MM.1S (cell line): ENCODE measurements at regions not wholly inside any gene's neighbourhood (a gene's known extent, or its start where the extent isn't known, plus 50 kb on each side); places are given as distances from the start of the nearest gene placed in this dataset.

Experiments
- DNase-seq: peaks from one replicate; pipeline ENCODE4 v3.0.0-alpha.2; 2015
- H2AFZ ChIP-seq: fragments of 300-600 bp; sonication (generic); 2 replicates; pipeline ENCODE4 v1.6.0; 2016; ENCODE audit warnings: antibody characterized with exemption, low read length
- H3F3A ChIP-seq: fragments of 300-600 bp; sonication (generic); 2 replicates; pipeline ENCODE4 v1.6.1; 2016; ENCODE audit warnings: mild to moderate bottlenecking, antibody characterized with exemption, low read length, moderate library complexity, mixed read lengths; ENCODE audit not compliant: insufficient read depth
- H3K27ac ChIP-seq: fragments of 300-600 bp; sonication (generic); 2 replicates; pipeline ENCODE4 v1.5.1; 2016; ENCODE audit warnings: mild to moderate bottlenecking, low read length
- H3K27me3 ChIP-seq: fragments of 300-600 bp; sonication (generic); replicated peaks from 2 replicates; pipeline ENCODE4 v1.6.0; 2016; ENCODE audit warnings: low read length; ENCODE audit not compliant: insufficient read depth
- H3K36me3 ChIP-seq: fragments of 300-600 bp; sonication (generic); replicated peaks from 2 replicates; pipeline ENCODE4 v1.6.1; 2016; ENCODE audit warnings: mild to moderate bottlenecking, low read length, mixed read lengths; ENCODE audit not compliant: insufficient read depth
- H3K4me1 ChIP-seq: fragments of 300-600 bp; sonication (generic); 2 replicates; pipeline ENCODE4 v1.6.1; 2016; ENCODE audit warnings: low read length, mixed read lengths
- H3K4me2 ChIP-seq: fragments of 300-600 bp; sonication (generic); 2 replicates; pipeline ENCODE4 v1.6.0; 2016; ENCODE audit warnings: low read depth, low read length
- H3K4me3 ChIP-seq: fragments of 300-600 bp; sonication (generic); 2 replicates; pipeline ENCODE4 v1.5.1; 2016; ENCODE audit warnings: low read length, mixed read lengths
- H3K79me2 ChIP-seq: fragments of 300-600 bp; sonication (generic); 2 replicates; pipeline ENCODE4 v1.6.1; 2016; ENCODE audit warnings: mixed run types, low read length, mixed read lengths
- H3K9ac ChIP-seq: fragments of 300-600 bp; sonication (generic); 2 replicates; pipeline ENCODE4 v1.6.1; 2016; ENCODE audit warnings: low read length, mixed read lengths
- H3K9me2 ChIP-seq: fragments of 300-600 bp; sonication (generic); replicated peaks from 2 replicates; pipeline ENCODE4 v1.6.1; 2016; ENCODE audit warnings: mild to moderate bottlenecking, low read length, mixed read lengths; ENCODE audit not compliant: insufficient read depth
- H3K9me3 ChIP-seq: fragments of 300-600 bp; sonication (generic); replicated peaks from 2 replicates; pipeline ENCODE4 v1.6.1; 2016; ENCODE audit warnings: mild to moderate bottlenecking, low read length, mixed read lengths; ENCODE audit not compliant: insufficient read depth
- H4K20me1 ChIP-seq: fragments of 300-600 bp; sonication (generic); 2 replicates; pipeline ENCODE4 v1.6.1; 2016; ENCODE audit warnings: mild to moderate bottlenecking, low read length, moderate library complexity, mixed read lengths; ENCODE audit not compliant: insufficient read depth
- EZH2 ChIP-seq: fragments of 300-600 bp; sonication (generic); optimal IDR thresholded peaks from 2 replicates; pipeline ENCODE3; 2017; ENCODE audit warnings: low read depth, mild to moderate bottlenecking, antibody characterized with exemption, low read length, mixed read lengths
- EZH2phosphoT487 ChIP-seq: fragments of 300-600 bp; sonication (generic); IDR thresholded peaks from 2 replicates; pipeline ENCODE4 v1.6.1; 2018; ENCODE audit warnings: antibody characterized with exemption, low read length
- TF ChIP-seq, protein P1 (sequence below): fragments of 300-600 bp; sonication (generic); IDR thresholded peaks from 2 replicates; pipeline ENCODE4 v1.5.1; 2016; ENCODE audit warnings: antibody characterized with exemption, low read length, mixed read lengths

GRCh38 chr3:106577241-106577640 lies 708.4 kb upstream of the CBLB start:
- no peaks in the 10 kb centered on the region for H4K20me1 ChIP-seq
- no peaks in the 10 kb centered on the region for H3K27me3 ChIP-seq
- no peak overlapping the region for H3K4me2 ChIP-seq
- H3K9me2 ChIP-seq = no peaks in the 10 kb centered on the region
- H3K27ac ChIP-seq = no peak overlapping the region
- H3F3A ChIP-seq = no peaks in the 10 kb centered on the region
- H3K4me3 ChIP-seq = no peak overlapping the region
- H3K9me3 ChIP-seq = no peaks in the 10 kb centered on the region
- no peaks in the 10 kb centered on the region for H3K36me3 ChIP-seq
- TF ChIP-seq EZH2 = no peak
- no peak overlapping the region for H3K9ac ChIP-seq
- H3K79me2 ChIP-seq = no peaks in the 10 kb centered on the region
- H3K4me1 ChIP-seq = no peaks in the 10 kb centered on the region
- no peak for DNase-seq
- no peak overlapping the region for H2AFZ ChIP-seq

- TF ChIP-seq, protein P1, sequence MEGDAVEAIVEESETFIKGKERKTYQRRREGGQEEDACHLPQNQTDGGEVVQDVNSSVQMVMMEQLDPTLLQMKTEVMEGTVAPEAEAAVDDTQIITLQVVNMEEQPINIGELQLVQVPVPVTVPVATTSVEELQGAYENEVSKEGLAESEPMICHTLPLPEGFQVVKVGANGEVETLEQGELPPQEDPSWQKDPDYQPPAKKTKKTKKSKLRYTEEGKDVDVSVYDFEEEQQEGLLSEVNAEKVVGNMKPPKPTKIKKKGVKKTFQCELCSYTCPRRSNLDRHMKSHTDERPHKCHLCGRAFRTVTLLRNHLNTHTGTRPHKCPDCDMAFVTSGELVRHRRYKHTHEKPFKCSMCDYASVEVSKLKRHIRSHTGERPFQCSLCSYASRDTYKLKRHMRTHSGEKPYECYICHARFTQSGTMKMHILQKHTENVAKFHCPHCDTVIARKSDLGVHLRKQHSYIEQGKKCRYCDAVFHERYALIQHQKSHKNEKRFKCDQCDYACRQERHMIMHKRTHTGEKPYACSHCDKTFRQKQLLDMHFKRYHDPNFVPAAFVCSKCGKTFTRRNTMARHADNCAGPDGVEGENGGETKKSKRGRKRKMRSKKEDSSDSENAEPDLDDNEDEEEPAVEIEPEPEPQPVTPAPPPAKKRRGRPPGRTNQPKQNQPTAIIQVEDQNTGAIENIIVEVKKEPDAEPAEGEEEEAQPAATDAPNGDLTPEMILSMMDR = no peak
- TF ChIP-seq EZH2 = no peak
- TF ChIP-seq EZH2phosphoT487 = no peak
- no peaks in the 10 kb centered on the region for H4K20me1 ChIP-seq
Measured at GRCh38 chr3:106578911-106579310, 710.1 kb upstream of the CBLB start.

DNA sequence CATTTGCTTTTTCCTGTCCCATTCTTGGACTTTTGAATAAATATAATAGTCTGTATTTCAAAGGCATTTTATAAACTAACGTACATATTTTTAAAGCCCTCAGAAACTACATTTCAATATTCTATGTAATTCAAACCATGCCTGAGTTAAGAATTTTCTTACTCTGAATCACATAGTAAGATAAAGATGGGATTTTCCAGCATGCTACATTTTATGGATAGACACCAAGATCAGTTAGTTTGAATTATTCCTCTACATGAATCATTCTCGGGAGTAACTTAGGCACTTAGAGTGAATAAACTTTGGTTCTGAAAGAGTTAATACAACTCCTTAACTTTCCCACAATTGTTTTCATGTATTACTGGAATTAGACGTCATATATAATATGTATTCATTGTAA lies 713.3 kb upstream of the CBLB start:
- H3K36me3 ChIP-seq = no peaks in the 10 kb centered on the region
- H4K20me1 ChIP-seq = no peaks in the 10 kb centered on the region
- H3F3A ChIP-seq = no peaks in the 10 kb centered on the region
- H3K27me3 ChIP-seq = no peaks in the 10 kb centered on the region
- H2AFZ ChIP-seq = no peak overlapping the region
- no peak overlapping the region for H3K9ac ChIP-seq
- no peak overlapping the region for H3K27ac ChIP-seq
- H3K4me1 ChIP-seq = no peaks in the 10 kb centered on the region
- no peaks in the 10 kb centered on the region for H3K79me2 ChIP-seq
- TF ChIP-seq, protein P1 = no peak
- TF ChIP-seq EZH2 (no peak), EZH2phosphoT487 (no peak)
- no peaks in the 10 kb centered on the region for H3K9me2 ChIP-seq
- H3K4me2 ChIP-seq = no peak overlapping the region
- no peaks in the 10 kb centered on the region for H3K9me3 ChIP-seq
- DNase-seq = no peak
- H3K4me3 ChIP-seq = no peak overlapping the region

More at GRCh38 chr3:106578911-106579310, 710.1 kb upstream of the CBLB start:
- Histone ChIP-seq H3K79me2 (no peaks in the 10 kb centered on the region), H3K4me1 (no peaks in the 10 kb centered on the region), H3F3A (no peaks in the 10 kb centered on the region), H3K9me3 (no peaks in the 10 kb centered on the region), H3K27ac (no peak overlapping the region), H3K36me3 (no peaks in the 10 kb centered on the region), H3K4me2 (no peak overlapping the region), H3K27me3 (no peaks in the 10 kb centered on the region), H2AFZ (no peak overlapping the region), H3K4me3 (no peak overlapping the region), H3K9me2 (no peaks in the 10 kb centered on the region), H3K9ac (no peak overlapping the region)
- DNase-seq = no peak

GRCh38 chr3:106587551-106587950 lies 718.7 kb upstream of the CBLB start:
- Histone ChIP-seq H3K4me3 (no peak overlapping the region), H3K79me2 (no peaks in the 10 kb centered on the region), H2AFZ (no peak overlapping the region), H3F3A (no peaks in the 10 kb centered on the region), H3K4me1 (no peaks in the 10 kb centered on the region), H3K9me2 (no peaks in the 10 kb centered on the region), H3K27ac (no peak overlapping the region), H4K20me1 (no peaks in the 10 kb centered on the region), H3K4me2 (no peak overlapping the region), H3K36me3 (no peaks in the 10 kb centered on the region), H3K9ac (no peak overlapping the region), H3K9me3 (no peaks in the 10 kb centered on the region), H3K27me3 (no peaks in the 10 kb centered on the region)
- no peak for DNase-seq
- TF ChIP-seq, protein P1 = no peak
- TF ChIP-seq EZH2phosphoT487 (no peak), EZH2 (no peak)
